GM06990 (cell line): ENCODE measurements at regions not wholly inside any gene's neighbourhood (a gene's known extent, or its start where the extent isn't known, plus 50 kb on each side); places are given as distances from the start of the nearest gene placed in this dataset.

ENCODE experiments used
- DNase-seq: peaks from one replicate; pipeline ENCODE4 v3.0.0-alpha.2; 2011; ENCODE audit not compliant: insufficient read length; ENCODE audit errors: extremely low read depth
- H3K27me3 ChIP-seq: replicated peaks from 2 replicates; pipeline ENCODE4 v1.6.0; 2011; ENCODE audit warnings: low read length; ENCODE audit not compliant: control insufficient read depth, insufficient read depth
- H3K36me3 ChIP-seq: 2 replicates; pipeline ENCODE4 v1.5.1; 2011; ENCODE audit warnings: low read length; ENCODE audit not compliant: control insufficient read depth, insufficient read depth
- H3K4me3 ChIP-seq: replicated peaks from 2 replicates; pipeline ENCODE4 v1.5.1; 2011; ENCODE audit warnings: low read depth, mild to moderate bottlenecking, control low read depth, low read length
- TF ChIP-seq, protein P1 (sequence below): IDR thresholded peaks from 2 replicates; pipeline ENCODE4 v1.5.1; 2011; ENCODE audit warnings: low read length, control low read depth, mild to moderate bottlenecking, inconsistent platforms; ENCODE audit not compliant: insufficient read depth, poor library complexity, severe bottlenecking

DNA sequence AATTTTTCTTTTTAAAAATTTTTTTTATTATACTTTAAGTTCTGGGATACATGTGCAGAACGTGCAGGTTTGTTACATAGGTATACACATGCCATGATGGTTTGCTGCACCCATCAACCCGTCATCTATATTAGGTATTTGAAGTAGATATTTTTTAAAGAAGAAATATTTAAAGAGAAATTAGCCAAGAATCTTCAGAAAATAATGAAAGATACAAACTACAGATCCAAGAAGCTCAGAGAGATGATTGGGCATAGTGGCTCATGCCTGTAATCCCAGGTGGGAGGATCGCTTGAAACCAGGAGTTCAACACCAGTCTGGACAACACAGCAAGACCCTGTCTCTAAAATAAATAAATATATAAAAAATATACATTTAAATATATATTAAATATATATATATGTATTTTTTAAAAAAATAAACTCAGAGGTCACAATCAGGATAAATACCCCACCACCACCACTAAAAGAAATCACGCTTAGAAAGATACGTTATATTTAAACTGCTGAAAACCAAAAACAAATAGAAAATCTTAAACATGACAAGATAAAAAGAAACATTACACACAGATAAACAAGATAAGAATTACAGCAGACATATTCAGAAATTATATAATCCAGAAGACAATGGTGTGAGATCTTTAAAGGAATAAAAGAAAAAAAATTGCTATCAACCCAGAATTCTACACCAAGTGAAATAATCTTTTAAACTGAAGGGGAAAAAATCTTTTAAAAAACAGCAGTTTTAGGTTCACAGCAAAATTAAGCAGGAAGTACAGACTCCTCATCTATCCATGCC, 57.5 kb downstream of the CSF2 start:
- DNase-seq, result no peak
- no peaks in the 10 kb centered on the region for H3K36me3 ChIP-seq

DNA sequence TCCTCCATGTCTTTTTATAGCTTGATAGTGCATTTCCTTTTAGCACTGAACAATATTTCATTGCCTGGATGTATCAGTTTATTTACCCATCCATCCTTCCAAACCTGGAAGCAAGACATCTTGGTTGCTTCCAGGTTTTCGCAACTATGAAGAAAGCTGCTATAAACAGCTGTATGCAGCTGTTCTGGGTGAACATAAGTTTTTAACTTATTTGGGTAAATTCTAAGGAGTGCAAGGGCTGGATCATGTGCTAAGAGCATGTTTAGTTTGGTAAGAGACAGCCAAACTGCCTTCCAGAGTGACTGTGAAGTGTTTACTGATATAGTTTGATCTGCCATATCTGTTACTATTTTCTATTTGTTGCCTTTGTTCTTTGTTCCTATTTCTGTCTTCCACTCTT, 58.5 kb downstream of the CSF2 start:
- H3K36me3 ChIP-seq, result no peaks in the 10 kb centered on the region
- no peak for DNase-seq
- TF ChIP-seq, protein P1, sequence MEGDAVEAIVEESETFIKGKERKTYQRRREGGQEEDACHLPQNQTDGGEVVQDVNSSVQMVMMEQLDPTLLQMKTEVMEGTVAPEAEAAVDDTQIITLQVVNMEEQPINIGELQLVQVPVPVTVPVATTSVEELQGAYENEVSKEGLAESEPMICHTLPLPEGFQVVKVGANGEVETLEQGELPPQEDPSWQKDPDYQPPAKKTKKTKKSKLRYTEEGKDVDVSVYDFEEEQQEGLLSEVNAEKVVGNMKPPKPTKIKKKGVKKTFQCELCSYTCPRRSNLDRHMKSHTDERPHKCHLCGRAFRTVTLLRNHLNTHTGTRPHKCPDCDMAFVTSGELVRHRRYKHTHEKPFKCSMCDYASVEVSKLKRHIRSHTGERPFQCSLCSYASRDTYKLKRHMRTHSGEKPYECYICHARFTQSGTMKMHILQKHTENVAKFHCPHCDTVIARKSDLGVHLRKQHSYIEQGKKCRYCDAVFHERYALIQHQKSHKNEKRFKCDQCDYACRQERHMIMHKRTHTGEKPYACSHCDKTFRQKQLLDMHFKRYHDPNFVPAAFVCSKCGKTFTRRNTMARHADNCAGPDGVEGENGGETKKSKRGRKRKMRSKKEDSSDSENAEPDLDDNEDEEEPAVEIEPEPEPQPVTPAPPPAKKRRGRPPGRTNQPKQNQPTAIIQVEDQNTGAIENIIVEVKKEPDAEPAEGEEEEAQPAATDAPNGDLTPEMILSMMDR, result no peak
- H3K4me3 ChIP-seq, result no peak overlapping the region
- no peaks in the 10 kb centered on the region; the same call in 1 of the 2 replicates for H3K27me3 ChIP-seq

More for the DNA sequence above, 57.5 kb downstream of the CSF2 start:
- Histone ChIP-seq H3K4me3 (no peak overlapping the region), H3K27me3 (no peaks in the 10 kb centered on the region; the same call in 1 of the 2 replicates)
- TF ChIP-seq, protein P1, result no peak

DNA sequence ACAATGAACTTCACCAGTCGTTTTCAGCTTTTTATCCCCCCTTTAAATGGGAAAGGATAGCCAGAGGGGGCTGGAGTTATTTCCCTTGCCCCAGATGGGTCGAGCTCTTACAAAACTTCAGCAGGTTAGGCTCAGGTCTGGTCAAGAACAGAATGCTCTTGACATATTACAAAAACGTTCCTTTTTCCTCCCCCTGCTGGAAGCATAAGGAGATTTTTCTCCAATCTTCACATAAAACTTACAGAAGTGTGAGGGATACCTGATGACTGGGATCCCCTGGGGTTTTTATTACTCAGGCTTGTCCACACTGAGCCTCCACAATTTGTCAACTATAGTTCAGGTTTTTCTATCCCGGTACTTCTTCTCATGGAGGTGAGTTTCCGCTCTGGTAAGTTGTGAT, 60.8 kb downstream of the CSF2 start:
- H3K27me3 ChIP-seq, result no peaks in the 10 kb centered on the region; the same call in 1 of the 2 replicates
- no peak overlapping the region for H3K4me3 ChIP-seq
- H3K36me3 ChIP-seq, result no peaks in the 10 kb centered on the region
- TF ChIP-seq, protein P1, result peak; percentile 30
- DNase-seq, result no peak

- Histone ChIP-seq H3K27me3 (no peaks in the 10 kb centered on the region), H3K36me3 (no peaks in the 10 kb centered on the region), H3K4me3 (no peak overlapping the region)
- TF ChIP-seq, protein P1, result no peak
- DNase-seq, result no peak
These were observed 63.3 kb downstream of the CSF2 start for GRCh38 chr5:132136906-132137305.

DNA sequence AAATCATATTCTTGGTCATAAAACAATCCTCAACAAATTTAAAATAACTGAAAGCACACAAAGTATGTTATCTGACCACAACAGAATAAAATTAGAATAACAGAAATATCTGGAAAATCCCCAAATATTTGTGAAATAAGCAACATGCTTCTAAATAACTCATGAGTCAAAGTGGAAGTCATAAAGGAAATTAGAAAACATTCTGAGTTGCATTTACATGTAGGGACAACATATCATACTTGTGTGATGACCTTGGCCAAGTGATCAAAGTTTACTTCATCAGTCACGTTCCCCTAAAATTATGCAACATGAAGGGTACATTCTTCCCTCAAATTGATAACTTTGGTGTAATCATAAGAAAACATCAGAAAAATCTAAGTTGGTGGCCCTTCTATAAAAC, 64.7 kb downstream of the CSF2 start:
- Histone ChIP-seq H3K4me3 (no peak overlapping the region), H3K36me3 (no peaks in the 10 kb centered on the region), H3K27me3 (no peaks in the 10 kb centered on the region)
- no peak for DNase-seq
- TF ChIP-seq, protein P1, result no peak
